Nephron progenitor cell (in vitro differentiated cells): ENCODE measurements at regions not wholly inside any gene's neighbourhood (a gene's known extent, or its start where the extent isn't known, plus 50 kb on each side); places are given as distances from the start of the nearest gene placed in this dataset.
"Not testable (repeated sequence)": the region's sequence is repeated elsewhere in the genome, so short reads cannot be mapped to it uniquely, and the experiment has no call there.

Experiments used
- DNase-seq: peaks from one replicate; pipeline ENCODE4 v3.0.0; 2021
- H3K27ac Mint-ChIP-seq: 2 replicates; pipeline ENCODE4 v1.8.0; 2021; ENCODE audit warnings: mild to moderate bottlenecking, moderate library complexity, mixed read lengths
- H3K27me3 Mint-ChIP-seq: 2 replicates; pipeline ENCODE4 v1.8.0; 2021; ENCODE audit warnings: mild to moderate bottlenecking, low read depth, mixed read lengths; ENCODE audit not compliant: poor library complexity
- H3K36me3 Mint-ChIP-seq: 2 replicates; pipeline ENCODE4 v1.8.0; 2021; ENCODE audit warnings: low read depth, mixed read lengths
- H3K4me1 Mint-ChIP-seq: 2 replicates; pipeline ENCODE4 v1.8.0; 2021; ENCODE audit warnings: mixed read lengths
- H3K4me3 Mint-ChIP-seq: 2 replicates; pipeline ENCODE4 v1.8.0; 2021; ENCODE audit warnings: mild to moderate bottlenecking, moderate library complexity, mixed read lengths
- H3K9me3 Mint-ChIP-seq: 2 replicates; pipeline ENCODE4 v1.8.0; 2021; ENCODE audit warnings: mild to moderate bottlenecking, moderate library complexity, mixed read lengths
- TF ChIP-seq, protein P1 (sequence below): fragments of 200-600 bp; sonication (generic); IDR thresholded peaks from 2 replicates; pipeline ENCODE4 v1.5.0; 2021; ENCODE audit warnings: antibody characterized with exemption

DNA sequence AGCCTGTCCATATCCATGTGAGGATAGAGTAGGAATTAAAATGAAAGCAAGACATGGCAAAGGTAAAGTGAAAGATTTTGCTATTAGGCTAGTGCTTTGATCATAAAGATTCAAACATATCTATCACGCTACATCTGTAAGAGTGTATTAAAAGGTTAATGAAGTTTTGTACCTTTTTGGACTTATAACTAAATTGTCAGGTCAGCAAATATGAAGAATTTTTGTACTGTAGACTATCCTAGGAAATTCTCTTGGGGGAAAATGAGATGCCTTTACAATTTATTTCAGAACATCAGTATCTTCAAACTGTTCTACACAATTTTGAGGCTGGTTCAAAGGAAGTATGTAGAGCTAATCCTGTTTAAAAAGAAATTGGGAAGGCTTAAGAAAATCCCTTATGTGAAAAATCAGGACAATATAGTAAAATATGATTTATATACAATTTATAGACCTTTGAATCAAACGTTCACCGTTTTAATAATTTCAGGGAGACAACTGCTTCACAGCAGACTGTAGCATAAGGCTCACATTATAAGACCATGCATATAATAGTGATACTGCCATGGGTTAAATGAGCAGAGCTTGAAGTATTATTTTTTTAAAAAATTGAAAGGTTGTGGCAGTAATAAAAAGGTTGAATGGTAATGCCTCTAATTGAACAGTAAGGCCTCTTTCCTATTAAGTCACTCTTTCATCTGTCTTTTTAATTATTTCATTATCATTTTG is 639.5 kb upstream of the ARRDC3 start:
- no peak overlapping the region for H3K4me3 Mint-ChIP-seq
- DNase-seq = no peak
- H3K27ac Mint-ChIP-seq = no peak overlapping the region
- TF ChIP-seq, protein P1, sequence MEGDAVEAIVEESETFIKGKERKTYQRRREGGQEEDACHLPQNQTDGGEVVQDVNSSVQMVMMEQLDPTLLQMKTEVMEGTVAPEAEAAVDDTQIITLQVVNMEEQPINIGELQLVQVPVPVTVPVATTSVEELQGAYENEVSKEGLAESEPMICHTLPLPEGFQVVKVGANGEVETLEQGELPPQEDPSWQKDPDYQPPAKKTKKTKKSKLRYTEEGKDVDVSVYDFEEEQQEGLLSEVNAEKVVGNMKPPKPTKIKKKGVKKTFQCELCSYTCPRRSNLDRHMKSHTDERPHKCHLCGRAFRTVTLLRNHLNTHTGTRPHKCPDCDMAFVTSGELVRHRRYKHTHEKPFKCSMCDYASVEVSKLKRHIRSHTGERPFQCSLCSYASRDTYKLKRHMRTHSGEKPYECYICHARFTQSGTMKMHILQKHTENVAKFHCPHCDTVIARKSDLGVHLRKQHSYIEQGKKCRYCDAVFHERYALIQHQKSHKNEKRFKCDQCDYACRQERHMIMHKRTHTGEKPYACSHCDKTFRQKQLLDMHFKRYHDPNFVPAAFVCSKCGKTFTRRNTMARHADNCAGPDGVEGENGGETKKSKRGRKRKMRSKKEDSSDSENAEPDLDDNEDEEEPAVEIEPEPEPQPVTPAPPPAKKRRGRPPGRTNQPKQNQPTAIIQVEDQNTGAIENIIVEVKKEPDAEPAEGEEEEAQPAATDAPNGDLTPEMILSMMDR = no peak
- no peaks in the 10 kb centered on the region for H3K4me1 Mint-ChIP-seq
- H3K36me3 Mint-ChIP-seq = no peaks in the 10 kb centered on the region
- no peaks in the 10 kb centered on the region for H3K9me3 Mint-ChIP-seq
- H3K27me3 Mint-ChIP-seq = no peaks in the 10 kb centered on the region

DNA sequence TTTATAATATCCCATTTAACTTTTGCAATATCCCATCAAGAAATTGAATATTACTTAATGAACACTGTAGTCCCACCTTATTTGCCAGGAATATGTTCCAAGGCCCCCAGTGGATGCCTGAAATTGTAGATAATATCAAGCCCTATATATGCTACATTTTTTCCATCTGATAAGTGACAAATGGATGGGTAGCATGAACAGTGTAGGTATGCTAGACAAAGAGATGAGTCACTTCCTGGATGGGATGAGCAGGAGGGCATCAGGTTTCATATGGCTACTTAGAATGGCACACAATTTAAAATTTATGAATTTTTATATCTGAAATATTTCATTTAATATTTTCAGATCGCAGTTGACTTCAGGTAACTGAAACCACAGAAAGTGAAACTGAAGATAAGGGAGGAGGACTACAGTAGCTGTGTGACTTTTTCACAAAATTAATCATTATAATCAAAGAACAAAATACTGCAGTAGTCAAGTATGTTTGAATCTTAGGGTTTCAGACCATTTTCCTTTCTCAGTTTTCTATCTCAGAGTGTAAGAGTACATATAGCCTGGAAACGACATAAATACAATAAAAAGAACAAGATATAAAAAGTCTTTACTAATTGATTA is 636.4 kb upstream of the ARRDC3 start:
- no peaks in the 10 kb centered on the region for H3K9me3 Mint-ChIP-seq
- TF ChIP-seq, protein P1 = no peak
- no peak for DNase-seq
- no peaks in the 10 kb centered on the region for H3K4me1 Mint-ChIP-seq
- H3K27me3 Mint-ChIP-seq = no peaks in the 10 kb centered on the region
- no peaks in the 10 kb centered on the region for H3K36me3 Mint-ChIP-seq
- no peak overlapping the region for H3K4me3 Mint-ChIP-seq
- no peak overlapping the region for H3K27ac Mint-ChIP-seq

DNA sequence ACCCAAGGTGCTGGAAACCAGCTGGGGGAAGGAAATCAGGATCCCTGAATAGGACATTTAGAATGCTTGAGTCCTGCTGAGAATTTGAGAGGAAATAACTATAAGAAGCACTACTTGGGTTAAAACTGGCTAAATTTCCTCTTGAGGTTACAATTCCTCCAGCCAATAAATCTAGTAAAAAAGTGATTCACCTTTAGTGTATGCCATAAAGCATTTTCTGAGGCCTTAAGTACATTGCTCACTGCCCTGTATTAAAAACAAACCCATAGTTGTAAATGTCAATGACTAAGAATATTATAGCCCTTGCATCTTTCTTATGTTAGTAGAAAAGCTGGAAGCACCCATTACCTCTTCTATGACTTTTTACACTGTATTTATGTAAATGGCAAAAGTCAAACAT is 634.7 kb upstream of the ARRDC3 start:
- Mint-ChIP-seq H3K27ac (no peak overlapping the region), H3K36me3 (no peaks in the 10 kb centered on the region), H3K4me3 (no peak overlapping the region), H3K27me3 (no peaks in the 10 kb centered on the region), H3K9me3 (peaks cover 4% of the 10 kb centered on the region), H3K4me1 (no peaks in the 10 kb centered on the region)
- TF ChIP-seq, protein P1 = no peak
- DNase-seq = no peak

DNA sequence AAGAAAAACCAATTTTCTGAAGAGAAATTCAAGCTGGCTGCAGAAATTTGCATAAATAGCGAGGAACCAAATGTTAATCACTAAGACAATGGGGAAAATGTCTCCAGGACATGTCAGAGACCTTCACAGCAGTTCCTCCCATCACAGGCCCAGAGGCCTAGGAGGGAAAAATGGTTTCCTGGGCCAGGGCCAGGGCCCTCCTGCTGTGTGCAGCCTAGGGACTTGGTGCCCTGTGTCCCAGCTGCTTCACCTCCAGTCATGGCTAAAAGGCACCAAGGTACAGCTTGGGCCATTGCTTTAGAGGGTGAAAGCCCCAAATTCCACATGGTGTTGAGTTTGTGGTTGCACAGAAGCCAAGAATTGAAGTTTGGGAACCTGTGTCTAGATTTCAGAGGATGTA is 628.7 kb upstream of the ARRDC3 start:
- H3K4me3 Mint-ChIP-seq, DNase-seq, H3K27me3 Mint-ChIP-seq, H3K36me3 Mint-ChIP-seq, H3K27ac Mint-ChIP-seq, H3K4me1 Mint-ChIP-seq: not testable (repeated sequence)
- H3K9me3 Mint-ChIP-seq = peaks cover 11% of the 10 kb centered on the region

DNA sequence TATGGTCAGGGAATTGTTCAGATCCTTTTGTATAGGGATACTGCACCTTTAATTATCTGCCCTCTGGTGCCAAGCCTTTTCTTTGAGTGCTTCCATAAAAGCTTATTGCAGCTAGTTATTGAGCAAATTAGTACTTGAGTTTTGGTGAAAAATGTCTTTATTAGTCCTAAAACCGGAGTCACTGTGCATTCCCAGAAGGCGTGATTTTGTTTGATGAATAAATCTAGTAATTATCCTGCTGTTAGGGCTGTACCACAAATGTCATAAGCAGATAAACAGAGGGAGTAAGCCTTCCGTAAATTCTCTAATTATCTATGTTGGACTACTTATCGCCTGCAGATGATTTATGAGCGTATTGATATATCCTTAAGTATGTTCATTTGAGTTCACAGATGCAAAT is 620.7 kb upstream of the ARRDC3 start:
- no peak for DNase-seq
- Mint-ChIP-seq H3K4me1 (no peaks in the 10 kb centered on the region), H3K36me3 (no peaks in the 10 kb centered on the region), H3K4me3 (no peak overlapping the region), H3K27me3 (no peaks in the 10 kb centered on the region), H3K27ac (no peak overlapping the region), H3K9me3 (no peaks in the 10 kb centered on the region)
- TF ChIP-seq, protein P1 = no peak

DNA sequence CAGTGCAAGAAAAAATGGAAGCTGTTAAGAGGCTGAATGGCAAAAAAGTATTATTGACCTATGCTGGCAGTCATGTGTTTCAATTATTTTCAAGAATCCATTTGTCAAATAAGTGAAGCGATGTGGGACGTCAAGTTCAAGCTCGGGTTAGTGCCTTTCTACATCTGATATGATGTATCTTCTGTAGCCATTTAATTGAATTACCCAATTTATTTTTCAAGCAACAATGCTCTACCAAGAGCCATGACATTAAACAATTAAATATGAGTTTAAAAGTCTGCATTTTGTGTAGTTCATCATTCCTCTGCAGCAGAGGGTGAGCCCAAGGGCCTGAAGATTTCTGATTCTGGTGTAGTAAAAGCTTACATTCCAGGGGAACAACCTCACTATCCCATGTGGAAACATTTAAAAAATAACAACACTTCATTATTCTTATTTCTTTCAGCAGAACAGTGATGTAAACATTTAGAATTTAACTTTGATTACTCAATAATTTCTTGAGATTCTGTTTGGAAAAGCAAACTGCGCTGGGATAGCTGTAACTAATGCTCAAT is 619.7 kb upstream of the ARRDC3 start:
- H3K36me3 Mint-ChIP-seq = no peaks in the 10 kb centered on the region
- TF ChIP-seq, protein P1 = no peak
- no peaks in the 10 kb centered on the region for H3K4me1 Mint-ChIP-seq
- no peaks in the 10 kb centered on the region for H3K27me3 Mint-ChIP-seq
- no peak overlapping the region for H3K4me3 Mint-ChIP-seq
- DNase-seq = no peak
- H3K27ac Mint-ChIP-seq = no peak overlapping the region
- H3K9me3 Mint-ChIP-seq = no peaks in the 10 kb centered on the region
